NCI-H1105 (cell line): ENCODE measurements at regions not wholly inside any gene's neighbourhood (a gene's known extent, or its start where the extent isn't known, plus 50 kb on each side); places are given as distances from the start of the nearest gene placed in this dataset.

Experiments used
- DNase-seq: peaks from one replicate; lab custom pipeline; 2025; lab: John Stamatoyannopoulos, UW

DNA sequence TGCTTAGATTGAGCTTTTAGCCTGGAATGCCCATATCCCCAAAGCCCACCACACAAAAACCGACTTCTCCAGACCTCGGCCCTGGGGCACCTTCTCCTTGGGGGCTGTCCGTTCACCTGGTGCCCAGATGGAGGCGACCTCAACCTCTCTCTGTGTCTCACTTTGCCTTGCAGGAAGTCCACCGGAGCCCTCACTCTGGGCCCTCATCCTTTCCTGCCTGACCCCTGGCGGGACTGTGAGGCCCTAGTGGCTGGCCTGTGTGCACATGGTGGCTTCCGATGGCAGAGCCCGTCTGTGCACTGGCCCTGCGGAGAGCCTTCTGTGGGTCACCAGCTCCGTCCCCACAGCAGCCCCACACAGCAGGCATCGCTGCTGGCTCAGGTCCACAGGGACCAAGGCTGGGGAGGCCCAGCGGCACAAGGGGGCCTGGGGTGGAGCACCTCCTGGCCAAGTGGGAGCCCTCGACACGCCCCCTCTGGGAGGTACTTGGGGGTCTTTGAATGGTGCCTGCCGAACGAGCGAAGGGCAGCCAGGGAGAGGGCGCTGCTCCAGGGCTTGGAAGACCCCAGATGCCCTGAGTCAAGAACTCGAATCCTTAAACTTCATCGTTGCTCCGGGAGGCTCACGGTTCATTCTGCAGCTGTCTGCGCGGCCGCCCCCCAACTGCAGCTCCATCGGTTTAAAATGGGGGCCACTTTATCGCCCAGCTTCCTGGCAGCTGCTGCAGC is 97.2 kb upstream of the ADRA2C start:
- no peak for DNase-seq

DNA sequence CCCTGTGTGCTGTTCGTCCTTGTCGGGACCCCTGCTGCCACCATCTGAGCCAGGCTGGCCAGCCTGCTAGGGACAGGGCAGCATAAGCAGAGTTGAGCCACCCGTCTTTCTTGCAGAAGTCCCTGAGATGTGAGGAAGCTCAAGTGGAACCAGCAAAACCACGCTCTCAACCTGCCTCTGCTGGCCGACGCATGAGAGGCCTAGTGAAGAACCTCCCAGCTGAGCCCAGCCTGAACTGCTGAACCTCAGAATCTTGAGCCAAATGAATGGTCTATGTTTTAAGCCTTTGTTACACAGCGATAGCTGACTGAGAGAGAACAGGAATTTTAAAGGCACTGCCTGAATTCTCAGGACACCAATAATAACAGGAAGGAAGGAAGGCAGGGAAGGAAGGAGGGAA is 98.9 kb upstream of the ADRA2C start:
- no peak for DNase-seq

GRCh38 chr4:3666263-3666662 is 99.9 kb upstream of the ADRA2C start:
- DNase-seq: no peak

- no peak for DNase-seq
These were observed 100.8 kb upstream of the ADRA2C start for GRCh38 chr4:3665360-3665891.

GRCh38 chr4:3663791-3664190 is 102.4 kb upstream of the ADRA2C start:
- no peak for DNase-seq

DNA sequence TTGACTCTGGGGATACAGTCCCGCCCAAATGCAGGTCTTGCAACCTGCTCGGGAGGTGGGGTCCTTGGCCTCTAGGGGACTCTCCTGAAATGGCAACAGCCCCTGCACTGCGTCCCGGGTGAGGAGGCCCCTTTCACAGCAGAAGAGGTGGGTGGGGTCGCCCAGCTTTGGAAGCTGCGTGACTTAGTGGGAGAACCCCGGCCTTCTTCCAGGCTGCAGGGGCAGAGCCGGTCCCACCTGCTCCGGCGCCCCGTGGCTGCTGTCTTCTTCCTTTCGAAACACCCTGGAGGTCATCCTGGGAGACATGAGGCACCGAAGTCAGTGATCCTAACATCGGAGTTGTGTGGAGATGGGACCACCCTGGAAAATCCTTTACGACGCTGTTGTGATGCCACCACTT is 103.7 kb upstream of the ADRA2C start:
- no peak for DNase-seq

- no peak for DNase-seq
These were observed 104.2 kb upstream of the ADRA2C start for GRCh38 chr4:3661989-3662388.

DNA sequence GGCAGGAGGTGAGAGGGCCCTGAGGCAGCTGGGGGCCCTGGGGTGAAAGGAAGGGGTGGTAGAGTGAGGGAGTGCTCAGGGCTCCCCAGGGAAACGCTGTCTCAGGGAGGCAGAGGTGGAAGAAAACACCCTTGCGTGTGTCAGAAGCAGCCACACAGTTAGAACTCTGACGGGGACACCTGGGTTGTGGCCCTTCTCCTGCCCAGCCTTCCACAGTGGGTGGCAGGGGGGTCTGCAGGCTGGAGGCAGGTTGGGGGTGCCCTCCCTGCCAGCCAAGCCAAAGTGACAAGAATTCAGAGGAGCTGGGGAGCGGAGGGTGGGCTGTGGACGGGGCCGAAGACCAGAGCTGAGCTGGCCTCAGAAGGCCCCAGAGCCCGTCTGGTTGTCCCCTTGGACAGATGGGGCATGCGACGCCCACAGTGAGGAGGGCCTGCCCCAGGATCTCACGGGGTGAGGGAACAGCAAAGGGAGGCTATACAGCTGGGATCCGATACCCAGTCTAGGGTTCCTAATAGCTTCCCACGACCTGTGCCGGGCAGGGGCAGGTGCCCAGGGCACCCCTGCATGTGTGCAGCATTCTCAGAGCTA is 105.2 kb upstream of the ADRA2C start:
- no peak for DNase-seq

GRCh38 chr4:3660086-3660927 is 105.9 kb upstream of the ADRA2C start:
- DNase-seq: peak; percentile 43

DNA sequence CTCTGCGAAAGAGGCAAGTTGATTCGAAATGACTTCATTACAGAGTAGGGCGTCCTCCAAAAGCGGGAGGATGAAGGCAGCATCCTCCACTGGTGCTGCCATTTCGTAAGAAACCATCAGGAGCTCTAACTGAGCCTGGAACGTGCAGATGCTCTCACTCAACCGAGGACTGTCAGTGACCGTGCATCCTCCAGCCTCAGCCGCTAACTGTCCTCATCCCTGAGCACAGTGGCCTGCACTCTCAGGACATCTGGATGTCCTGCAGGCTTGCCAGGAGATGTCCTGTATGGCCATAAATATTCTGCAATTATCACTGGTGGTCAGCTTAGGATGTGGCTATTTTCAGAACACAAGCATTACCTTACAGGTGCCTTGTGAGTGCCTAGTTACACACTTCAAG is 107.1 kb upstream of the ADRA2C start:
- no peak for DNase-seq

DNA sequence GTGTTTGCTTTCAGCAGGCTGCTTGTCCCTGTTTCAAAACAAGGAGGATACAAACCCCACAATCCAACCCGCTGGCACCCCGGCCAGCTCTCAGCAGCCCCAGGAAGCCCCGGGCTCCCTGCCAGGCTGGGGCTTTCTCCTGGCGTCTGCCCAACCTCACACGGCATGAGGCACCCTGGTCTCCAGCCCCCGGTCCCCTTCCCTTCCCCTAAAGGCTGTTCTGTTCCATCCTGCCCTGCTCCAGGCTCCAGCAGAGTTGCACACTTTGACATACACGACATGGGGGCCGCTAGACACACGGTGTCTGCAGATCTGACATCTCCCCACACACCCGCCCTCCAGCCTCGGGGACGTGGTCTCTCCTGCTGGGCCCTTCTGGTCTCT is 107.7 kb upstream of the ADRA2C start:
- DNase-seq: peak; percentile 31

DNA sequence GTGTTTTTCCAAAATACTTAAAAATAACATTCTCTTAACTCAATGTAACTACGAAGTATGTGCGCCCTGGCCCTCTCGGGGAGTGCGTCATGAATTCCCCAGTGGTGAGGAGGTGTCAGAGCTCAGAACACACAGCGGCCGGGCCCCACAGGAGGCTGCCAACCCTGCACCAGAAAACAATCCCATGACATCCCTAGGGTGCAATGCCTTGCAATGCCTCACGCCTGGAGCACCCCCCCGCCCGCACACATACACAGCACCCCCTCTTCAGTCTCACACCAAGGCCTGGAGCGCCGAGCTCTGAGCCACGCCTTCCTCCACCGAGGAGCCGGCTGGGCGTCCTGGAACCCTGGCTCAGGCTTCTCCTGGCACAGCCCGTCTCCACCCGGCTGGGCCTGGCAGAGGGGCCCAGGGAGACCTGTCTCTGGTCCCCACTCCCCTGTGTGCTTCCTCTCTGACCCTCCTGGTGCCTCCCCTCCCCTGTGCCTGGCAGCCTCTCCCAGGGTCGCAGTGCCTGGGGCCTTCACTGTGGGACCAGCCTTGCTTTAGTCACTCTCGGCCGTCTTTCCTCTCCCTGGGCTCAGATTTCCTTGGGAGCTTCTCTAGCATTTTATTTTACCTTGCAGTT is 108.2 kb upstream of the ADRA2C start:
- no peak for DNase-seq

GRCh38 chr4:3656416-3657356 is 109.5 kb upstream of the ADRA2C start:
- peak; percentile 13 for DNase-seq

DNA sequence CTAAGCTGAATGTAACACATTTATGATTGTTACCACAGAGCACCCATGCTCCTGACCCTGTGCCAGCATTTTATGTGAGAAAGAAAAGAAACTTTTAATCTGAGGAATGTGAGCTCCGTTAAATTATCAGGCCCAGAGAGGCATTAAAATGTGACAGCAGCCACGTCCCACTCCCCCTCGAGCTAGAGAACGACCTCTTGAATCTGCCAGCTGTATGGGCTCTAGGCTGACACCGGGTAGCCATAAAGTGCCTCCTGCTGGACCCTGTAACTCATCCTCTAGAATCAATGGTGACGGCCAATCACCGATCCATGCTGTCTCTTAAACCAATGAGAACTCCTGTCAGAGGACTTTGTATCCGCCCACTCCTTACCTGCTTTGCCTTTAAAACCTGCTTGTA is 110.2 kb upstream of the ADRA2C start:
- no peak for DNase-seq

GRCh38 chr4:3655485-3655884 is 110.7 kb upstream of the ADRA2C start:
- DNase-seq: no peak

- no peak for DNase-seq
These were observed 112.0 kb upstream of the ADRA2C start for GRCh38 chr4:3654036-3654807.

DNA sequence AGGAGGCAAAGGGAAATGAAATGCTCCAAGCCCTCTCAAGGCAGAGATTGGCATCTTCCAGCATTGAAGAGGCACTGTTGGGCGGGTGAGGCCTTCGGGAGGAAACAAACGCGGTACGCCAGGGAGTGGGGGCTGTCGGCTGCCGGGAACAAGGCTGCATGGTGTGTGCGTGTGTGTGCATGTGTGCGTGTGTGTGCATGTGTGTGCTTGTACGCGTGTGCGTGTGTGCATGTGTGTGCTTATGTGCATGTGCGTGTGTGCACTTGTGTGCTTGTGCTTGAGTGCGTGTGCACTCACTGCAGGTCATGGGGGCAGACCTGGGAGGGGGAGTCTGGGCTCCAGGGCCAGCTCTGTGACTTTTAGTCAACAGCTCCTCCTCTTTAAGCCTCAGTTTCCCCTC is 113.6 kb upstream of the ADRA2C start:
- DNase-seq: no peak

- DNase-seq: no peak
These were observed 114.8 kb upstream of the ADRA2C start for GRCh38 chr4:3651267-3651845.

- DNase-seq: no peak
These were observed 116.7 kb upstream of the ADRA2C start for GRCh38 chr4:3649491-3649890.

DNA sequence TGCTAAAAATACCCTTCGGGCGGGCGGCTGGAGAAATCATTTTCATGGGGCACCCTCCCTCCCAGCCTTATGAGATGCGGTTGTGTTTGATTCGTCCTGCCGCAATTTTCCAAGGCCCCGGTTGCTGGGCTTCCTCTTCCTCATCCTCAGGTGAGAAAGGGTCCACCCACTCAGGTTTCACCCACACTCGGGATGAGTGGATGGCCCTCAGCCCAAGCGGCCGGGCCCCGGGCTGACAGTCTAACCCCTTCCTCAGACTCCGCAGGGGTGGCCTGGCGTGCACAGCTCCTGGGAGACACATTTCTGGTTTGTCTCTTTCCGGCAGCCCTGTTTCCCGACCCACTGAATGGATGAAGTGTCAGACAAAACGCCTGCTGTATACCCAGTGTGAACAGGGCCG is 116.5 kb upstream of the LRPAP1 start:
- no peak for DNase-seq
